Gastrocnemius medialis (tissue), 4 donors: ENCODE measurements at regions not wholly inside any gene's neighbourhood (a gene's known extent, or its start where the extent isn't known, plus 50 kb on each side); places are given as distances from the start of the nearest gene placed in this dataset.

Experiments
- ATAC-seq, 2 donors: fragments of 150-250 bp; one replicate each; pipeline ENCODE4 v1.9.1; 2016
- DNase-seq, 2 donors: peaks; one replicate each; pipeline ENCODE4 v3.0.0-alpha.2; 2019
- H3K27ac ChIP-seq, 4 donors: fragments of 200-600 bp; sonication (generic); 1 replicate in 1 of 4; 2 replicates in 3 of 4; pipeline ENCODE4 v1.5.1; 2016 to 2018; ENCODE audit warnings: mild to moderate bottlenecking in 2 of 4, moderate library complexity in 1 of 4
- H3K27me3 ChIP-seq, 3 donors: fragments of 200-600 bp; sonication (generic) in 2 of 3; 1 replicate in 1 of 3; 2 replicates in 2 of 3; pipeline versions ENCODE4 v1.5.1 to v1.6.0; 2016 to 2019; ENCODE audit warnings: mild to moderate bottlenecking in 1 of 3, moderate library complexity in 1 of 3
- H3K36me3 ChIP-seq, 2 donors: fragments of 200-600 bp; sonication (generic) in 1 of 2; one replicate each; pipeline ENCODE4 v1.5.1; 2017 to 2018
- H3K4me1 ChIP-seq, 2 donors: fragments of 200-600 bp; sonication (generic) in 1 of 2; one replicate each; pipeline ENCODE4 v1.5.1; 2016 to 2017; ENCODE audit warnings: mild to moderate bottlenecking in 2 of 2
- H3K4me3 ChIP-seq, 4 donors: fragments of 200-600 bp; sonication (generic) in 3 of 4; 1 replicate in 1 of 4; 2 replicates in 3 of 4; pipeline ENCODE4 v1.5.1; 2016 to 2019; ENCODE audit warnings: mild to moderate bottlenecking in 2 of 4
- H3K9me3 ChIP-seq, 3 donors: fragments of 200-600 bp; sonication (generic) in 2 of 3; 1 replicate in 1 of 3; 2 replicates in 2 of 3; pipeline ENCODE4 v1.5.1; 2016 to 2019
- POLR2A ChIP-seq, 2 donors: fragments of 450-650 bp; IDR thresholded peaks; one replicate each; pipeline ENCODE4 v1.6.1; 2017; ENCODE audit warnings: antibody characterized with exemption in 2 of 2, mild to moderate bottlenecking in 2 of 2, moderate library complexity in 2 of 2
- in situ Hi-C, 4 donors: fragments of 200-750 bp; cut with MboI; loops; one replicate each; pipeline versions ENCODE4 v1.15.0 to v1.8.0; 2017; ENCODE audit warnings: low sequenced_read_pairs in 4 of 4
- intact Hi-C: fragments of 100-400 bp; cut with DNase I; formaldehyde crosslinking; loops from one replicate; pipeline ENCODE4 v1.15.1; 2023; ENCODE audit warnings: low total_unique reads
- TF ChIP-seq, protein P1 (sequence below), 5 experiments: fragments of 450-650 bp in 3 of 5; fragments of 200-600 bp in 2 of 5; sonication (generic) in 2 of 5; IDR thresholded peaks in 4 of 5; conservative IDR thresholded peaks in 1 of 5; 1 replicate in 4 of 5; 2 replicates in 1 of 5; pipeline ENCODE4 v1.5.1; 2016 to 2019; ENCODE audit warnings: antibody characterized with exemption in 5 of 5, mild to moderate bottlenecking in 3 of 5, moderate library complexity in 3 of 5

DNA sequence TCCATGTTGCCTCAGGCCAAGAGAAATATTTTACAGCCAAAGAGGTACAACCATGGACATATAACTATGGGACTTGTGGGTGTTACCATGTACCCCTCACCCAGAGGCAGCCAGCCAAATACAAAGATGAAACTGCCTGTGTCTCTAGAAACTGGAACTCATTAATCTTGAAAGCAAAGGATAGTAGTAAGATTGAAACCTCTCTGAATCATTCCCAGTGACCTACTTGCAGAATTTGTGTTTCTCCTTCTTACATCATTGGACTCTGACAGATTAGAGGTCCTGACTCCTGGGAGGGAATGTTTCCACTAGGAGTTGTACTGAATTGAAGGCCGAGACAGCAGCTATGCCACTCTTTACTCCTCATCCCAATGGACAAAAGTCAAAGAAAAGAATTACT, 257.4 kb upstream of the UBASH3B start:
- DNase-seq (no peak), ATAC-seq (no peak)
- Histone ChIP-seq H3K4me1 (peaks cover 4 to 5% of the 10 kb centered on the region in 2 donors), H3K36me3 (no peaks in the 10 kb centered on the region), H3K27me3 (no peaks in the 10 kb centered on the region), H3K4me3 (no peak overlapping the region), H3K27ac (no peak overlapping the region), H3K9me3 (no peaks in the 10 kb centered on the region)
- in situ Hi-C loops (no loop called here), intact Hi-C loops (no loop called here)
- TF ChIP-seq POLR2A (IDR thresholded peaks at IDR 0.05), result no peak

DNA sequence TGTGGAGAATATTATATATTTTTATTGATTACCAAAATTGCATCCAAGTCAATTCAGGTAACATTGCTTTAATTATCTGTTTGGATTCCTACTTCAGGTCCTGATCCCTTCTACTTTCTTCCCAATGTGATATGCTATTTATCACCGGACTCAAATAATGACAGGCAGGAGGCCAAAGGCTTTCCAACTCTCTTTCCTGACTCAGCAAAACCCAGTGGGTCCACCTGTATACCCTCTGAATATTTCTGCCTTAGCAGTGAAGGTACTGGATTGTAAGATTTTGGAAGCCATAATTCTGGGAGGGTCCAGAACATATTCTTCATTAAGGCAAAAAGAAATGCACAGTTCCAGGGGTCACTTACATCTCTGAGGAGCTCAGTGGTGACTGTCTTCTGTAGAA, 260.2 kb upstream of the UBASH3B start:
- no peaks in the 10 kb centered on the region for H3K36me3 ChIP-seq
- no peak for ATAC-seq
- intact Hi-C loops, result no loop called here
- TF ChIP-seq, protein P1, sequence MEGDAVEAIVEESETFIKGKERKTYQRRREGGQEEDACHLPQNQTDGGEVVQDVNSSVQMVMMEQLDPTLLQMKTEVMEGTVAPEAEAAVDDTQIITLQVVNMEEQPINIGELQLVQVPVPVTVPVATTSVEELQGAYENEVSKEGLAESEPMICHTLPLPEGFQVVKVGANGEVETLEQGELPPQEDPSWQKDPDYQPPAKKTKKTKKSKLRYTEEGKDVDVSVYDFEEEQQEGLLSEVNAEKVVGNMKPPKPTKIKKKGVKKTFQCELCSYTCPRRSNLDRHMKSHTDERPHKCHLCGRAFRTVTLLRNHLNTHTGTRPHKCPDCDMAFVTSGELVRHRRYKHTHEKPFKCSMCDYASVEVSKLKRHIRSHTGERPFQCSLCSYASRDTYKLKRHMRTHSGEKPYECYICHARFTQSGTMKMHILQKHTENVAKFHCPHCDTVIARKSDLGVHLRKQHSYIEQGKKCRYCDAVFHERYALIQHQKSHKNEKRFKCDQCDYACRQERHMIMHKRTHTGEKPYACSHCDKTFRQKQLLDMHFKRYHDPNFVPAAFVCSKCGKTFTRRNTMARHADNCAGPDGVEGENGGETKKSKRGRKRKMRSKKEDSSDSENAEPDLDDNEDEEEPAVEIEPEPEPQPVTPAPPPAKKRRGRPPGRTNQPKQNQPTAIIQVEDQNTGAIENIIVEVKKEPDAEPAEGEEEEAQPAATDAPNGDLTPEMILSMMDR (IDR thresholded peaks at IDR 0.05 in 4 of 5, conservative IDR thresholded peaks at IDR 0.05 in 1 of 5), result no peak
- TF ChIP-seq POLR2A (IDR thresholded peaks at IDR 0.05), result no peak
- in situ Hi-C loops, result no loop called here
- no peaks in the 10 kb centered on the region for H3K9me3 ChIP-seq
- no peak overlapping the region for H3K27ac ChIP-seq
- no peak overlapping the region for H3K4me3 ChIP-seq
- no peaks in the 10 kb centered on the region for H3K27me3 ChIP-seq
- H3K4me1 ChIP-seq, result peaks cover 4 to 5% of the 10 kb centered on the region in 2 donors
- DNase-seq, result no peak

DNA sequence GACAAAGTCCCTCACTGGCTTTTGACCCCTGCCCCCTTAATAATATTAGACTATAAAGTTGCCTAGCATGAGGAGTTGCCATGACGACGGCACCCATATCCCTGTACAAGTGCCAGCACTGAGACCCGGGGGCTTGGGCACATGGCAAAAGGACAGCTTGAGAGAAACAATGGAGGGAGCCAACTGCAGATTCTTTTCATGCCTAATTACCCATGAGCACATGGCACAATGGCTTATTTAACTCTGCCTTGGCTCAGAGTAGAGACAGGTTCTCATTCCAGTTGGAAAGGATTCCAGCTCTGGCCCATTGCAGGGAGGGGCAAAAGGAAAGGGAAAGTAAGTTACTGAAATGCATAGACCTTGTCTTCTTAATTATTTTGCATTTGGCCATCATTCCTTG, 261.2 kb upstream of the UBASH3B start:
- no peaks in the 10 kb centered on the region for H3K9me3 ChIP-seq
- H3K4me1 ChIP-seq, result peaks cover 4 to 5% of the 10 kb centered on the region in 2 donors
- DNase-seq (no peak), ATAC-seq (no peak)
- H3K27ac ChIP-seq, result no peak overlapping the region
- no peaks in the 10 kb centered on the region for H3K36me3 ChIP-seq
- in situ Hi-C loops (no loop called here), intact Hi-C loops (no loop called here)
- no peaks in the 10 kb centered on the region for H3K27me3 ChIP-seq
- H3K4me3 ChIP-seq, result no peak overlapping the region
- TF ChIP-seq, protein P1 (IDR thresholded peaks at IDR 0.05 in 4 of 5, conservative IDR thresholded peaks at IDR 0.05 in 1 of 5), result no peak
- no peak for TF ChIP-seq POLR2A (IDR thresholded peaks at IDR 0.05)

DNA sequence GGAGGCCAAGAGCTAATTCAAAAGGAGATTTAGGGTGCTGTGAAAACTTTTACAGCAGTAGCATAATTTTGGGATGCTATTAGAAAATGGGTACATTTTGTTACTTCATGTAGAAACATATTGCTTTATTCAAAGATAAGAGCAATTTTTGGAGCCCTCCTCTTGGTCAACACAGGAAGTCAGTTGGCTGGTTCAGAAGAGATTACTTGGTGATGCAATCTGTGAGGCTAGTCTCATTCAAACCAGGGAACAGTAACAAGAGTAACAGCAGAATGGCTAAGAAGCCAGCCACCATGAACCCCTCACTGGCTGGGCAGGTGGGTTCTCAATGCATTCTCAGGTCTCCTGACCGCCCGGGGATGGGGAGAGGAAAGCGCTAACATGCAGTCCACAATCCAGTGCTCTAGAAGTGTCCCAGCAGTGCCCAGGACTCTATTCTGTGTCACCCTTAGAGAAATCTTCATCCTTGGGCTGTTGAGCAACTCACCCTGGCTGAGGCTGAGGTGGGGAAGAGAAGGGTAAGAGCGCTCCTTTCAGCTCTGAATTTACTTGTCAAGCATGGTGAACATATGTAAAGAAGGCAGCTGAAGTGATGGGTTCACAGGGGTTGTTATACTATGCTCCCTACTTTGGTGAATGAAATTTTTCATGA, 262.2 kb upstream of the UBASH3B start:
- no peak overlapping the region for H3K4me3 ChIP-seq
- intact Hi-C loops, result no loop called here
- in situ Hi-C loops, result no loop called here
- no peaks in the 10 kb centered on the region for H3K27me3 ChIP-seq
- no peaks in the 10 kb centered on the region for H3K9me3 ChIP-seq
- DNase-seq (no peak), ATAC-seq (no peak)
- H3K4me1 ChIP-seq, result peaks cover 4 to 5% of the 10 kb centered on the region in 2 donors
- no peaks in the 10 kb centered on the region for H3K36me3 ChIP-seq
- no peak overlapping the region for H3K27ac ChIP-seq
- no peak for TF ChIP-seq POLR2A (IDR thresholded peaks at IDR 0.05)
- TF ChIP-seq, protein P1 (IDR thresholded peaks at IDR 0.05 in 4 of 5, conservative IDR thresholded peaks at IDR 0.05 in 1 of 5), result no peak

DNA sequence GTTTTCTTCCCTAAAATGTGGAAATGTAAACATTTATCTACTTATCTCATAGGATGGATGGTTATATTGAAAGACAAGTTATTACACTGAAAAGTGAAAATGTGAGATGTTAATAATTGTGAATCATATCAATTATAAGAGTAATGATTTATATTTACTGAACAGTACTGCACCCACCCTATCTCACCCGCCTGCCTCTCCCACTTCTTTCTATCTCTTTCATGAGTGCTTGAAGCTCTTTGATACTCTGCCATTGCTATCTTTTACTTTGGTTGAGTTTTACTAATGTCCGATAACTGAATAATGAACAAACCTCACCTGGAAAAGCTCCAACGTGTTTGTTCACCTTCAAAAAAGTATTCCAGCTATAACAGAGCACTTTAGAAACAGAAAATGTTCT, 263.0 kb upstream of the UBASH3B start:
- no peak overlapping the region for H3K4me3 ChIP-seq
- DNase-seq (no peak), ATAC-seq (no peak)
- no peaks in the 10 kb centered on the region for H3K27me3 ChIP-seq
- in situ Hi-C loops (no loop called here), intact Hi-C loops (no loop called here)
- TF ChIP-seq, protein P1 (IDR thresholded peaks at IDR 0.05 in 4 of 5, conservative IDR thresholded peaks at IDR 0.05 in 1 of 5), result no peak
- no peak for TF ChIP-seq POLR2A (IDR thresholded peaks at IDR 0.05)
- no peaks in the 10 kb centered on the region for H3K9me3 ChIP-seq
- H3K4me1 ChIP-seq, result peaks cover 4 to 5% of the 10 kb centered on the region in 2 donors
- no peaks in the 10 kb centered on the region for H3K36me3 ChIP-seq
- H3K27ac ChIP-seq, result no peak overlapping the region
